Urothelium cell line (cell line): ENCODE measurements at regions not wholly inside any gene's neighbourhood (a gene's known extent, or its start where the extent isn't known, plus 50 kb on each side); places are given as distances from the start of the nearest gene placed in this dataset.

ENCODE experiments used
- DNase-seq: peaks from one replicate; pipeline ENCODE4 v3.0.0; 2011; ENCODE audit warnings: low spot score, mixed read lengths
- FAIRE-seq: peaks from 2 replicates; lab custom pipeline; 2011; peaks lifted over from hg19 to GRCh38; lab: Jason Lieb, UNC

GRCh38 chr18:61047794-61048193 is 285.4 kb upstream of the CDH20 start:
- no peak for DNase-seq
- no peak for FAIRE-seq

GRCh38 chr18:61057443-61057842 is 275.8 kb upstream of the CDH20 start:
- FAIRE-seq (no peak), DNase-seq (no peak)

- FAIRE-seq (no peak), DNase-seq (no peak)
These were observed 271.0 kb upstream of the CDH20 start for GRCh38 chr18:61062258-61062657.

GRCh38 chr18:61064911-61065310 is 268.3 kb upstream of the CDH20 start:
- no peak for DNase-seq
- FAIRE-seq: no peak

GRCh38 chr18:61076986-61077385 is 256.2 kb upstream of the CDH20 start:
- DNase-seq: no peak
- FAIRE-seq: no peak

- DNase-seq (no peak), FAIRE-seq (no peak)
These were observed 253.5 kb upstream of the CDH20 start for GRCh38 chr18:61079714-61080113.

- no peak for DNase-seq
- FAIRE-seq: no peak
These were observed 252.2 kb upstream of the CDH20 start for GRCh38 chr18:61080954-61081528.

GRCh38 chr18:61082976-61083630 is 250.1 kb upstream of the CDH20 start:
- no peak for FAIRE-seq
- no peak for DNase-seq

GRCh38 chr18:61085036-61085435 is 248.2 kb upstream of the CDH20 start:
- no peak for FAIRE-seq
- no peak for DNase-seq

GRCh38 chr18:61085761-61086160 is 247.5 kb upstream of the CDH20 start:
- FAIRE-seq (no peak), DNase-seq (no peak)

- DNase-seq: no peak
- no peak for FAIRE-seq
These were observed 246.6 kb upstream of the CDH20 start for GRCh38 chr18:61086657-61087056.

- FAIRE-seq: no peak
- DNase-seq: no peak
These were observed 241.9 kb upstream of the CDH20 start for GRCh38 chr18:61091379-61091778.

- FAIRE-seq: no peak
- no peak for DNase-seq
These were observed 239.3 kb upstream of the CDH20 start for GRCh38 chr18:61093965-61094364.

- DNase-seq (no peak), FAIRE-seq (no peak)
These were observed 237.0 kb upstream of the CDH20 start for GRCh38 chr18:61096226-61096625.

GRCh38 chr18:61107113-61107512 is 226.1 kb upstream of the CDH20 start:
- DNase-seq (no peak), FAIRE-seq (no peak)

GRCh38 chr18:61108706-61109105 is 224.5 kb upstream of the CDH20 start:
- no peak for DNase-seq
- no peak for FAIRE-seq

GRCh38 chr18:61123309-61123708 is 209.9 kb upstream of the CDH20 start:
- FAIRE-seq: no peak
- DNase-seq: no peak

GRCh38 chr18:61127714-61128467 is 205.3 kb upstream of the CDH20 start:
- FAIRE-seq (no peak), DNase-seq (no peak)

- DNase-seq: no peak
- FAIRE-seq: no peak
These were observed 204.2 kb upstream of the CDH20 start for GRCh38 chr18:61129001-61129400.

GRCh38 chr18:61132031-61132430 is 201.2 kb upstream of the CDH20 start:
- no peak for FAIRE-seq
- DNase-seq: no peak

- FAIRE-seq: no peak
- no peak for DNase-seq
These were observed 199.4 kb upstream of the CDH20 start for GRCh38 chr18:61133783-61134182.

- no peak for DNase-seq
- no peak for FAIRE-seq
These were observed 196.4 kb upstream of the CDH20 start for GRCh38 chr18:61136711-61137251.
